GM12874 (cell line): ENCODE measurements at regions not wholly inside any gene's neighbourhood (a gene's known extent, or its start where the extent isn't known, plus 50 kb on each side); places are given as distances from the start of the nearest gene placed in this dataset.
A peak's percentile ranks its signal among the peaks of the same experiment; 100 is the strongest.

Experiments used
- TF ChIP-seq, protein P1 (sequence below): IDR thresholded peaks from 2 replicates; pipeline ENCODE4 v1.5.1; 2011; ENCODE audit warnings: low read depth, mild to moderate bottlenecking, control low read depth, low read length, moderate library complexity; ENCODE audit not compliant: insufficient read depth

DNA sequence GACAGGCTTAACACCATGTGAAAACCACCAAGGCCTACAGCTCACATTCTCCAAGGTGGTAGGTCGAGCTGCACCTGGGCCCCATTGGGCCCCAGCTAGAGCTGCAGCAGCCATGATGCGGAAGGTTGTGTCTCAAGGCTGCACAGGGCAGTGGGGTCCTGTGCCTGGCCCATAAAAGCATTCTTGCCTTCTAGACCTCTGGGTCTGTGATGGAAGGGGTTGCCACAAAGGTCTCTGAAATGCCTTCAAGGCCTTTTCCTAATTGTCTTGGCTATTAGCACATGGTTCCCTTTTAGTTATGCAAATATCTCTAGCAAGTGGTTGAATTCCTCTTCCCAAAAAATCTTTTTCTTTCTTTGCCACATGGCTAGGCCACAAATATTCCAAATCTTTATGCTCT lies 52.5 kb upstream of the C11orf58 start:
- TF ChIP-seq, protein P1, sequence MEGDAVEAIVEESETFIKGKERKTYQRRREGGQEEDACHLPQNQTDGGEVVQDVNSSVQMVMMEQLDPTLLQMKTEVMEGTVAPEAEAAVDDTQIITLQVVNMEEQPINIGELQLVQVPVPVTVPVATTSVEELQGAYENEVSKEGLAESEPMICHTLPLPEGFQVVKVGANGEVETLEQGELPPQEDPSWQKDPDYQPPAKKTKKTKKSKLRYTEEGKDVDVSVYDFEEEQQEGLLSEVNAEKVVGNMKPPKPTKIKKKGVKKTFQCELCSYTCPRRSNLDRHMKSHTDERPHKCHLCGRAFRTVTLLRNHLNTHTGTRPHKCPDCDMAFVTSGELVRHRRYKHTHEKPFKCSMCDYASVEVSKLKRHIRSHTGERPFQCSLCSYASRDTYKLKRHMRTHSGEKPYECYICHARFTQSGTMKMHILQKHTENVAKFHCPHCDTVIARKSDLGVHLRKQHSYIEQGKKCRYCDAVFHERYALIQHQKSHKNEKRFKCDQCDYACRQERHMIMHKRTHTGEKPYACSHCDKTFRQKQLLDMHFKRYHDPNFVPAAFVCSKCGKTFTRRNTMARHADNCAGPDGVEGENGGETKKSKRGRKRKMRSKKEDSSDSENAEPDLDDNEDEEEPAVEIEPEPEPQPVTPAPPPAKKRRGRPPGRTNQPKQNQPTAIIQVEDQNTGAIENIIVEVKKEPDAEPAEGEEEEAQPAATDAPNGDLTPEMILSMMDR, result no peak

GRCh38 chr11:16678466-16679116 lies 59.9 kb upstream of the C11orf58 start:
- TF ChIP-seq, protein P1, result no peak

- TF ChIP-seq, protein P1, result no peak
Observed at GRCh38 chr11:16669799-16670415, 68.5 kb upstream of the C11orf58 start.

- TF ChIP-seq, protein P1, result peak; percentile 34; the same call in 1 of the 2 replicates
Observed at GRCh38 chr11:16632295-16633200, 105.9 kb upstream of the C11orf58 start.

GRCh38 chr11:16630651-16631050 lies 107.8 kb upstream of the C11orf58 start:
- TF ChIP-seq, protein P1, result no peak

DNA sequence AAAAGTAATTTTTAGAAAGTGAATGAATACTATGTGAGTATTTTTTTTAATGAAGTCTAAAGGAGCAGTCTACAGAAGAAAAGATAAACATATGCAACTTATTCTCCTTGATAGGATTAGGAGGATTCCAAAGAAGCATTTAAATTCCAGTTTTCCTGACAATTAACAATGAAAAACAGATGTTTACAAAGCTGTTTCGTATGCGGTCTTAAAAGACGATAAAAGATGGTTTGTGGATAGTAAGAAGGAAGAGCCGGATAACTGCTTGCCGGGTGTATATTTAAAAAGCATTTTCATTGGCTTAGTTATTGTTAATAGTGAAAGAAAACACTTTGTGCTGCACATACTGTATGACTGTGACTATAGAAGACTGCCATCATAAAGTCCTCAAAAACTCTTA lies 120.0 kb upstream of the C11orf58 start:
- TF ChIP-seq, protein P1, result no peak

DNA sequence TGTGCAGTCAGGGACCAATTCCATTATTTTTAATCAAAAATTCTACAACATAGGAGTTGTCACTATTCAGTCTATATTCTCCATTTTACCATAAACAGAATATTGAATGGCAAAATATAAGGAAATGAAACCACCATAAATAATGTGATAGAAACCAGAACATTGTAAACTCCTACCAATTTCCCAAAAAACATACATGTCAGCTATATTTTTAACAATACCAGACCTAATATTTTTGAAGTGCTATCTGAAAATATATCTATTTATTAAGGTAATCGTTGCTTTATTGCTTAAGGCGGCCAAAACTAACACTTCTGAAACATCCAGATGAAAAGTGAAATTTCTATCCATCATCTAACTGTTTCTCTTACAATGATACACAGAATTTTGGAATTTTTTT lies 123.0 kb upstream of the C11orf58 start:
- TF ChIP-seq, protein P1, result no peak
